GM12878 (cell line): ENCODE measurements at regions not wholly inside any gene's neighbourhood (a gene's known extent, or its start where the extent isn't known, plus 50 kb on each side); places are given as distances from the start of the nearest gene placed in this dataset.

ENCODE experiments used
- BMI1 ChIP-seq: fragments of 450-650 bp; IDR thresholded peaks from 2 replicates; pipeline ENCODE4 v1.6.1; 2016; ENCODE audit warnings: mild to moderate bottlenecking, moderate library complexity, borderline replicate concordance
- CHD1 ChIP-seq: IDR thresholded peaks from 2 replicates; pipeline ENCODE4 v1.6.1; 2012; ENCODE audit warnings: low read depth, low read length, improper control_type of control experiment
- PAX8 ChIP-seq: fragments of 450-650 bp; IDR thresholded peaks from 2 replicates; pipeline ENCODE4 v1.6.1; 2017; ENCODE audit warnings: mild to moderate bottlenecking, moderate library complexity
- RCOR1 ChIP-seq: conservative IDR thresholded peaks from 2 replicates; pipeline ENCODE4 v1.6.1; 2012; ENCODE audit warnings: low read depth, low read length, improper control_type of control experiment
- TF ChIP-seq, protein P1 (sequence below): IDR thresholded peaks from 2 replicates; pipeline ENCODE4 v1.6.1; 2011; ENCODE audit warnings: low read depth, low read length, improper control_type of control experiment, borderline replicate concordance
- TF ChIP-seq, protein P2 (sequence below), 3 experiments: IDR thresholded peaks in 2 of 3; conservative IDR thresholded peaks in 1 of 3; 2 replicates each; pipeline ENCODE4 v1.5.1; 2011; ENCODE audit warnings: low read depth in 3 of 3, low read length in 3 of 3, mild to moderate bottlenecking in 3 of 3, control low read depth in 2 of 3, moderate library complexity in 2 of 3, inconsistent platforms in 1 of 3, mixed read lengths in 1 of 3; ENCODE audit not compliant: control insufficient read depth in 2 of 3, insufficient read depth in 1 of 3; ENCODE audit errors: extremely low read depth in 1 of 3
- TF ChIP-seq, protein P3 (sequence below): fragments of 450-650 bp; formaldehyde crosslinking; IDR thresholded peaks from 2 replicates; pipeline ENCODE4 v1.4.0; 2020; ENCODE audit warnings: mild to moderate bottlenecking, moderate library complexity

DNA sequence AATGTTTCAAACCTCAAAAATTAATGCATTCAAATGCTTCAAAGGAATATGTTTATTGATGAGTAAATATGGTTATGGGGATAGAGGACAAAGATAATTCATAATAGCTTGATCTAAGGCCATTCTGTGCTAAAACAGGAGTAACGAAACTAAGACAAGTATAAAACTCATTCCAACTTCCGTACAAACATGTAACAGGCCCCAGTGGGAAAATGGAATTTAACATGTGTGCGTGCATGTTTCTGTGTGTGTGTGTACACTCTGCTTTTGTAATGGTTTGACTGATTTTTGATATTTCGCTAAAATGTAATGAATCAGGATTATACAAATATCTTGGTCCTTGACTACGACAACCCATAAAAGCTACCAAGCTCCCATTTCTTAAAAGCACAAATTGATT is 91.0 kb downstream of the KLF12 start:
- TF ChIP-seq, protein P1, sequence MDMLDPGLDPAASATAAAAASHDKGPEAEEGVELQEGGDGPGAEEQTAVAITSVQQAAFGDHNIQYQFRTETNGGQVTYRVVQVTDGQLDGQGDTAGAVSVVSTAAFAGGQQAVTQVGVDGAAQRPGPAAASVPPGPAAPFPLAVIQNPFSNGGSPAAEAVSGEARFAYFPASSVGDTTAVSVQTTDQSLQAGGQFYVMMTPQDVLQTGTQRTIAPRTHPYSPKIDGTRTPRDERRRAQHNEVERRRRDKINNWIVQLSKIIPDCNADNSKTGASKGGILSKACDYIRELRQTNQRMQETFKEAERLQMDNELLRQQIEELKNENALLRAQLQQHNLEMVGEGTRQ, result no peak
- TF ChIP-seq, protein P2, sequence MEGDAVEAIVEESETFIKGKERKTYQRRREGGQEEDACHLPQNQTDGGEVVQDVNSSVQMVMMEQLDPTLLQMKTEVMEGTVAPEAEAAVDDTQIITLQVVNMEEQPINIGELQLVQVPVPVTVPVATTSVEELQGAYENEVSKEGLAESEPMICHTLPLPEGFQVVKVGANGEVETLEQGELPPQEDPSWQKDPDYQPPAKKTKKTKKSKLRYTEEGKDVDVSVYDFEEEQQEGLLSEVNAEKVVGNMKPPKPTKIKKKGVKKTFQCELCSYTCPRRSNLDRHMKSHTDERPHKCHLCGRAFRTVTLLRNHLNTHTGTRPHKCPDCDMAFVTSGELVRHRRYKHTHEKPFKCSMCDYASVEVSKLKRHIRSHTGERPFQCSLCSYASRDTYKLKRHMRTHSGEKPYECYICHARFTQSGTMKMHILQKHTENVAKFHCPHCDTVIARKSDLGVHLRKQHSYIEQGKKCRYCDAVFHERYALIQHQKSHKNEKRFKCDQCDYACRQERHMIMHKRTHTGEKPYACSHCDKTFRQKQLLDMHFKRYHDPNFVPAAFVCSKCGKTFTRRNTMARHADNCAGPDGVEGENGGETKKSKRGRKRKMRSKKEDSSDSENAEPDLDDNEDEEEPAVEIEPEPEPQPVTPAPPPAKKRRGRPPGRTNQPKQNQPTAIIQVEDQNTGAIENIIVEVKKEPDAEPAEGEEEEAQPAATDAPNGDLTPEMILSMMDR (IDR thresholded peaks at IDR 0.05 in 2 of 3, conservative IDR thresholded peaks at IDR 0.05 in 1 of 3; ENCODE audit: control insufficient read depth in 2 of 3, extremely low read depth in 1 of 3, insufficient read depth in 1 of 3, low read depth in 3 of 3, low read length in 3 of 3), result no peak
- TF ChIP-seq CHD1 (no peak), PAX8 (no peak), BMI1 (no peak), RCOR1 (no peak)
- TF ChIP-seq, protein P3, sequence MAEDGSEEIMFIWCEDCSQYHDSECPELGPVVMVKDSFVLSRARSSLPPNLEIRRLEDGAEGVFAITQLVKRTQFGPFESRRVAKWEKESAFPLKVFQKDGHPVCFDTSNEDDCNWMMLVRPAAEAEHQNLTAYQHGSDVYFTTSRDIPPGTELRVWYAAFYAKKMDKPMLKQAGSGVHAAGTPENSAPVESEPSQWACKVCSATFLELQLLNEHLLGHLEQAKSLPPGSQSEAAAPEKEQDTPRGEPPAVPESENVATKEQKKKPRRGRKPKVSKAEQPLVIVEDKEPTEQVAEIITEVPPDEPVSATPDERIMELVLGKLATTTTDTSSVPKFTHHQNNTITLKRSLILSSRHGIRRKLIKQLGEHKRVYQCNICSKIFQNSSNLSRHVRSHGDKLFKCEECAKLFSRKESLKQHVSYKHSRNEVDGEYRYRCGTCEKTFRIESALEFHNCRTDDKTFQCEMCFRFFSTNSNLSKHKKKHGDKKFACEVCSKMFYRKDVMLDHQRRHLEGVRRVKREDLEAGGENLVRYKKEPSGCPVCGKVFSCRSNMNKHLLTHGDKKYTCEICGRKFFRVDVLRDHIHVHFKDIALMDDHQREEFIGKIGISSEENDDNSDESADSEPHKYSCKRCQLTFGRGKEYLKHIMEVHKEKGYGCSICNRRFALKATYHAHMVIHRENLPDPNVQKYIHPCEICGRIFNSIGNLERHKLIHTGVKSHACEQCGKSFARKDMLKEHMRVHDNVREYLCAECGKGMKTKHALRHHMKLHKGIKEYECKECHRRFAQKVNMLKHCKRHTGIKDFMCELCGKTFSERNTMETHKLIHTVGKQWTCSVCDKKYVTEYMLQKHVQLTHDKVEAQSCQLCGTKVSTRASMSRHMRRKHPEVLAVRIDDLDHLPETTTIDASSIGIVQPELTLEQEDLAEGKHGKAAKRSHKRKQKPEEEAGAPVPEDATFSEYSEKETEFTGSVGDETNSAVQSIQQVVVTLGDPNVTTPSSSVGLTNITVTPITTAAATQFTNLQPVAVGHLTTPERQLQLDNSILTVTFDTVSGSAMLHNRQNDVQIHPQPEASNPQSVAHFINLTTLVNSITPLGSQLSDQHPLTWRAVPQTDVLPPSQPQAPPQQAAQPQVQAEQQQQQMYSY (CRISPR knock-in tag), result no peak
